GM18517 (cell line): ENCODE measurements at regions not wholly inside any gene's neighbourhood (a gene's known extent, or its start where the extent isn't known, plus 50 kb on each side); places are given as distances from the start of the nearest gene placed in this dataset.
"Not testable (repeated sequence)": the region's sequence is repeated elsewhere in the genome, so short reads cannot be mapped to it uniquely, and the experiment has no call there.

Experiments used
- ATAC-seq: cut with Tn5 transposase; IDR thresholded peaks from one replicate; pipeline ENCODE4 v1.9.1; 2021; ENCODE audit warnings: mild to moderate bottlenecking, moderate library complexity; ENCODE audit not compliant: unreplicated experiment

GRCh38 chr1:144140243-144140642, 168.5 kb upstream of the FAM72C start:
- ATAC-seq = not testable (repeated sequence)

GRCh38 chr1:144105006-144105405, 133.2 kb upstream of the FAM72C start:
- not testable (repeated sequence) for ATAC-seq

GRCh38 chr1:144104000-144104677, 132.4 kb upstream of the FAM72C start:
- ATAC-seq = not testable (repeated sequence)

- ATAC-seq = not testable (repeated sequence)
These were observed 131.5 kb upstream of the FAM72C start for GRCh38 chr1:144103156-144103880.

- not testable (repeated sequence) for ATAC-seq
These were observed 130.4 kb upstream of the FAM72C start for GRCh38 chr1:144102046-144102745.

- ATAC-seq = no peak
These were observed 129.7 kb upstream of the FAM72C start for GRCh38 chr1:144101397-144102045.

- not testable (repeated sequence) for ATAC-seq
These were observed 105.5 kb upstream of the FAM72C start for GRCh38 chr1:144077167-144077841.

- not testable (repeated sequence) for ATAC-seq
These were observed 104.9 kb upstream of the FAM72C start for GRCh38 chr1:144076646-144077045.

- ATAC-seq = not testable (repeated sequence)
These were observed 98.7 kb upstream of the FAM72C start for GRCh38 chr1:144070394-144071053.

GRCh38 chr1:144067042-144067441, 95.3 kb upstream of the FAM72C start:
- ATAC-seq = not testable (repeated sequence)

GRCh38 chr1:144066071-144066813, 94.5 kb upstream of the FAM72C start:
- ATAC-seq = not testable (repeated sequence)

GRCh38 chr1:144065299-144066060, 93.7 kb upstream of the FAM72C start:
- not testable (repeated sequence) for ATAC-seq

- not testable (repeated sequence) for ATAC-seq
These were observed 77.6 kb upstream of the FAM72C start for GRCh38 chr1:144049365-144049764.

GRCh38 chr1:144046645-144047044, 74.9 kb upstream of the FAM72C start:
- not testable (repeated sequence) for ATAC-seq

- not testable (repeated sequence) for ATAC-seq
These were observed 74.2 kb upstream of the FAM72C start for GRCh38 chr1:144045751-144046546.

GRCh38 chr1:144042251-144042650, 70.5 kb upstream of the FAM72C start:
- not testable (repeated sequence) for ATAC-seq

- ATAC-seq = not testable (repeated sequence)
These were observed 68.5 kb upstream of the FAM72C start for GRCh38 chr1:144040293-144040692.

GRCh38 chr1:144034045-144034444, 62.3 kb upstream of the FAM72C start:
- not testable (repeated sequence) for ATAC-seq
